ENCODE measurements at regions not wholly inside any gene's neighbourhood (a gene's known extent, or its start where the extent isn't known, plus 50 kb on each side); places are given as distances from the start of the nearest gene placed in this dataset.

DNA sequence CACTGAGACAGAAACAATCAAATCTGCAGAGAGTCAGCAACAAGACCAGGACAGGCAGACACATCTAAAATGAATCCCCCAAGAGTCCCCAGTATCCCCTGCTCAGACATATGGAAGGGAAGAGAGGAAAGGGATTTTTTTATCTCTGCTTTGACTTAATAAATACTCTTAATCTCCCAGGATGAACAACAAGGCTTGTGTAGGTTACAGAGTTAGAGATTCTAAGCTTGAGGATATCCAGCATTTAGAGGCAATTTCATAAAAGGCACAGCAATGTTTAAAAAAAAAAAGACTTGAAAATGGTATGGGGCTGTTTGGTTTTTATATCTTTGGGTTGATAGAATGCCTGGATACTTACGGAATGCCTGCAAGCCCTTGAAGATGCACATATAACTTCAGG is 199.9 kb downstream of the ARL4C start:
- H3K27me3 ChIP-seq (ENCODE audit: control insufficient read depth in 1 of 2, insufficient read depth in 2 of 2, low read length in 2 of 2), result no peaks in the 10 kb centered on the region
- H3K4me1 ChIP-seq (ENCODE audit: control insufficient read depth in 2 of 2, insufficient read depth in 2 of 2, low read length in 1 of 2), result peaks cover 0 to 6% of the 10 kb centered on the region in 2 donors
- H3K4me3 ChIP-seq (ENCODE audit: low read depth in 1 of 2, low read length in 2 of 2), result no peak overlapping the region
- no peaks in the 10 kb centered on the region for H3K36me3 ChIP-seq (ENCODE audit: control insufficient read depth in 2 of 2, insufficient read depth in 2 of 2, low read length in 1 of 2)
- WGBS, 2 donors, result 99 to 100% methylated on average over 1 of the region's 1 CpG
- H3K27ac ChIP-seq (ENCODE audit: low read depth in 2 of 2, low read length in 1 of 2), result no peak overlapping the region
- H3K9me3 ChIP-seq (ENCODE audit: control insufficient read depth in 2 of 2, insufficient read depth in 1 of 2, low read depth in 1 of 2, low read length in 1 of 2), result no peaks in the 10 kb centered on the region

GRCh38 chr2:234293973-234294372 is 202.9 kb downstream of the ARL4C start:
- WGBS, 2 donors, result 71 to 74% methylated on average over 4 of the region's 4 CpGs
- peak overlapping the region; percentile 11 to 22 for H3K27ac ChIP-seq (ENCODE audit: low read depth in 2 of 2, low read length in 1 of 2)

DNA sequence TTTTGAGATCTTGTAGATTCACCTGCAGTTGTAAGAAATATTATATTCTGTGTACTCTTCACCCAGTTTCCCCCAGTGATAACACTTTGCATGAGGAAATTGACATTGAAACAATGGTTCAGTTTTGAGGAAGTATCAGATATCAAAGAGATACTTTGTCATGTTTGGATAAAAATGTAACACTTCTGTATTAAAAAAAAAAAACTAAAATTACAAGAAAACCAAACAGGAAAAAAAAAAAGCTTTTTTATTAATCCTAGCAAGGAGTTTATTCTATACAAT is 204.0 kb downstream of the ARL4C start:
- no peaks in the 10 kb centered on the region for H3K36me3 ChIP-seq (ENCODE audit: control insufficient read depth in 2 of 2, insufficient read depth in 2 of 2, low read length in 1 of 2)
- H3K4me1 ChIP-seq (ENCODE audit: control insufficient read depth in 2 of 2, insufficient read depth in 2 of 2, low read length in 1 of 2), result peaks cover 0 to 8% of the 10 kb centered on the region in 2 donors
- H3K4me3 ChIP-seq (ENCODE audit: low read depth in 1 of 2, low read length in 2 of 2), result no peak overlapping the region
- H3K27me3 ChIP-seq (ENCODE audit: control insufficient read depth in 1 of 2, insufficient read depth in 2 of 2, low read length in 2 of 2), result no peaks in the 10 kb centered on the region
- no peaks in the 10 kb centered on the region for H3K9me3 ChIP-seq (ENCODE audit: control insufficient read depth in 2 of 2, insufficient read depth in 1 of 2, low read depth in 1 of 2, low read length in 1 of 2)
- H3K27ac ChIP-seq (ENCODE audit: low read depth in 2 of 2, low read length in 1 of 2), result no peak overlapping the region

More at GRCh38 chr2:234293973-234294372, 202.9 kb downstream of the ARL4C start:
- Histone ChIP-seq H3K36me3 (ENCODE audit: control insufficient read depth in 2 of 2, insufficient read depth in 2 of 2, low read length in 1 of 2) (no peaks in the 10 kb centered on the region), H3K4me3 (ENCODE audit: low read depth in 1 of 2, low read length in 2 of 2) (no peak overlapping the region), H3K4me1 (ENCODE audit: control insufficient read depth in 2 of 2, insufficient read depth in 2 of 2, low read length in 1 of 2) (peaks cover 0 to 8% of the 10 kb centered on the region in 2 donors), H3K9me3 (ENCODE audit: control insufficient read depth in 2 of 2, insufficient read depth in 1 of 2, low read depth in 1 of 2, low read length in 1 of 2) (no peaks in the 10 kb centered on the region), H3K27me3 (ENCODE audit: control insufficient read depth in 1 of 2, insufficient read depth in 2 of 2, low read length in 2 of 2) (no peaks in the 10 kb centered on the region)

DNA sequence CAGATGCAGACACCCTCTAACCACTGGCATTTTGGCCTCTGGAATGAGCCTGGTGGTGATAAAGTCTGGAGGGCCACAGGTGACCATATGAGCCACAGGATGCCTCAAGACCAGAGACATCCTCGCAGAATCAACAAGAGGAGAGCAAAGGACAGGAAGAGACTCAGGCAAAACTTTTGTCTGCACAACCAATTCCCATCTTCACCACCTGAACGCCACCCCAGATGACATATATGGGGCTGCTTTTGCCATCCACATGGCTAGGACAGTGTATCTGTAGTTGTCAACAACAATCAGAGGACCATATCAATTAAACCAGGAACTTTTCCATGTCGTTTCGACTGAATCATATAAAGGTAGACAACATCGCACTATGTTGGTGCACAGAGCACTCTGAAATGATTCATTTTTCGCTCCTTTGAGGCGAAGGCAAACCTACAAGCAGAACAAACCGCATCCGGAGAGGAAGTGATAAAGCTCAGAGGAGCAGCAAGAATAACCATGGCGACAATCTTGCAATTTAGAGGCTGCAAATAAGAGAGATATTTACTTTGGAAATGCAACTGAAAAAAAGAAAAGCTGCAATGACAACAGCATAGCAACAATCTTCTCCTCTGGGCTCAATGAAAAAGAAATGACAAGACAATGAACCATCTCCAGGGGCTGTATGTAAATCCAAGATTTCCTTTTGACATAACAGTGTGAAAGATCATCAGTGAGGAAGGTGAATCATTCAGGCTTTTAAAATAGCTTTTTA is 204.5 kb downstream of the ARL4C start:
- Histone ChIP-seq H3K9me3 (ENCODE audit: control insufficient read depth in 2 of 2, insufficient read depth in 1 of 2, low read depth in 1 of 2, low read length in 1 of 2) (no peaks in the 10 kb centered on the region), H3K4me3 (ENCODE audit: low read depth in 1 of 2, low read length in 2 of 2) (no peak overlapping the region), H3K27me3 (ENCODE audit: control insufficient read depth in 1 of 2, insufficient read depth in 2 of 2, low read length in 2 of 2) (no peaks in the 10 kb centered on the region), H3K36me3 (ENCODE audit: control insufficient read depth in 2 of 2, insufficient read depth in 2 of 2, low read length in 1 of 2) (no peaks in the 10 kb centered on the region), H3K27ac (ENCODE audit: low read depth in 2 of 2, low read length in 1 of 2) (peak overlapping the region; percentile 50 to 51), H3K4me1 (ENCODE audit: control insufficient read depth in 2 of 2, insufficient read depth in 2 of 2, low read length in 1 of 2) (peaks cover 0 to 8% of the 10 kb centered on the region in 2 donors)
- 64 to 82% methylated on average over 10 of the region's 10 CpGs for WGBS, 2 donors

DNA sequence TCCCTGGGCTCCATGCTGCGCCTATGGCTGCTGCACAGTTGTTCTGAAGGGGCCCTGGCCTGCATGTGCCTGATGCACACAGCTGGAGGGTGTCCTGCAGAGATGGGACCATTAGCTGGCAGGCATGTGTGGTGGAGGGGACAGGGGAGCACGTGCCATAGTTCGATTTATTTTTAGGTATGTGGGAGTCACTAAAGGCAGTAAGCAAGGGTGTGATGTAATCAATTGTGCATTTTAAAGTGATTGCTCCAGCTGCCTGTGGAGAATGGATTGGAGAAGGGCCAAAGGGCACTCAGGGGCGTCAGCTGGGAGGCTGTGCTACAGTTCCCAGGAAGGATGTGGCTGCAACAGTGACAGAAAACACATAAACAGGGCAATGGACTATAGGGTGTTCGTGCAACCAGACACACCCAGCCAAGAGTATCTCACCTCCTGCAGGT is 205.1 kb downstream of the ARL4C start:
- no peaks in the 10 kb centered on the region for H3K36me3 ChIP-seq (ENCODE audit: control insufficient read depth in 2 of 2, insufficient read depth in 2 of 2, low read length in 1 of 2)
- no peaks in the 10 kb centered on the region for H3K9me3 ChIP-seq (ENCODE audit: control insufficient read depth in 2 of 2, insufficient read depth in 1 of 2, low read depth in 1 of 2, low read length in 1 of 2)
- H3K27me3 ChIP-seq (ENCODE audit: control insufficient read depth in 1 of 2, insufficient read depth in 2 of 2, low read length in 2 of 2), result no peaks in the 10 kb centered on the region
- H3K4me3 ChIP-seq (ENCODE audit: low read depth in 1 of 2, low read length in 2 of 2), result no peak overlapping the region
- 49 to 59% methylated on average over 5 of the region's 5 CpGs for WGBS, 2 donors
- H3K27ac ChIP-seq (ENCODE audit: low read depth in 2 of 2, low read length in 1 of 2), result peak overlapping the region; percentile 50 to 51
- H3K4me1 ChIP-seq (ENCODE audit: control insufficient read depth in 2 of 2, insufficient read depth in 2 of 2, low read length in 1 of 2), result peaks cover 0 to 8% of the 10 kb centered on the region in 2 donors

DNA sequence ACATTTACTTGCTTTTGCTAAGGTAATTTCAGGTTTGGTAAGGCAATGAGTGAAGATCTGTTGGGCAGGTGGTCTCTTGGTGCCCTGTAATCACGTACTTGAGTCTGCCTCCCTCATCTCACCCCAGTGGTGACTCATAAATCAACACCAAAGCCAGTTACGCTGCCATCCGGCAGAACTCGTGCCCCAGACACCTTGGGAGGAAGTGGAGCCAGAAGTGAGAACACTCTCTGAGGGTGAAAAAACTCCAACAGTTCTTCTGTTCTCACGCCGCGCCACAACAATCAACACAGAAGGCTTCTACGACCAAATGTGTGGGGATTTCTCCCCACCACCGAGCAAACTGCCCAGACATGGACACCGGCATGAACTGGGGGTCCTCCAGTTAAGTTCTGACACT is 206.2 kb downstream of the ARL4C start:
- no peak overlapping the region for H3K4me3 ChIP-seq (ENCODE audit: low read depth in 1 of 2, low read length in 2 of 2)
- H3K36me3 ChIP-seq (ENCODE audit: control insufficient read depth in 2 of 2, insufficient read depth in 2 of 2, low read length in 1 of 2), result no peaks in the 10 kb centered on the region
- WGBS, 2 donors, result 52 to 56% methylated on average over 10 of the region's 10 CpGs
- H3K9me3 ChIP-seq (ENCODE audit: control insufficient read depth in 2 of 2, insufficient read depth in 1 of 2, low read depth in 1 of 2, low read length in 1 of 2), result no peaks in the 10 kb centered on the region
- H3K27me3 ChIP-seq (ENCODE audit: control insufficient read depth in 1 of 2, insufficient read depth in 2 of 2, low read length in 2 of 2), result no peaks in the 10 kb centered on the region
- H3K4me1 ChIP-seq (ENCODE audit: control insufficient read depth in 2 of 2, insufficient read depth in 2 of 2, low read length in 1 of 2), result peaks cover 0 to 8% of the 10 kb centered on the region in 2 donors
- H3K27ac ChIP-seq (ENCODE audit: low read depth in 2 of 2, low read length in 1 of 2), result peak overlapping the region; percentile 51 to 69

DNA sequence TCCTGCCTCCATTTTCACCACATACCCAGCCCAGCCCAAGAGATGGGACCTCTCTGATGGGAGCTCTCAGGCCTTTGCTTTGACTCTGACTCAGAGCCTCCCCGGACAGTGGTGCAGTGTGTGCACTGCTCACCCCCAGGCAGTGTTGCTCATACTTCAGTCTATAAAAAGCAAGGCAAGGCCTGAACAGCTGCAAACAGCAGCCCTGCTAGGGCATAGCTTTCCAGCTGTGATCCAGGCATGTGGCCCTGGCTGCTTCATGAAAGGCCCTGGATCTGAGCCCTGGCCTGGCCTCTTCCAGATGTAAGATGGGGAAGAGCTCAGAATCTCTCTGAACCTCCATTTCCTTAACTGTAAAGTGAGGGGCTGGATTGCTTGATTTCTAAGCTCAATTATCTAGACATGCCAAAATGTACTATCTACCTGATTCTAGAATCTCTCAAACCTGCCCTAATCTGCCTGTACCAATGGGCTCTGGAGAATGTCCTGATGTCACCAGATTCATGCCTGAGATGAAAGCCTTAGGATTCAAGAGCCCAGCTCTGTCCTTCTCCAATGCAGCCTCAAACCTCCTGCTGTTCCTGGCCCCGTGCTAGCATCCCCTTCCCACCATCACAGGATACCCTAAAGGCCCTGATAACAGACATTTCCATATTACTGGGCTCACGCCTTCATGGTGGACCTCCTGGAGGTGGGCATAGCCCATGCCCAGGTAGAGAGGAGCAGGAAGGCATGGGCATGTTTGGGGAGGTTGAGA is 206.9 kb downstream of the ARL4C start:
- Histone ChIP-seq H3K36me3 (ENCODE audit: control insufficient read depth in 2 of 2, insufficient read depth in 2 of 2, low read length in 1 of 2) (no peaks in the 10 kb centered on the region), H3K27ac (ENCODE audit: low read depth in 2 of 2, low read length in 1 of 2) (peak overlapping the region; percentile 8 to 74), H3K27me3 (ENCODE audit: control insufficient read depth in 1 of 2, insufficient read depth in 2 of 2, low read length in 2 of 2) (no peaks in the 10 kb centered on the region), H3K9me3 (ENCODE audit: control insufficient read depth in 2 of 2, insufficient read depth in 1 of 2, low read depth in 1 of 2, low read length in 1 of 2) (no peaks in the 10 kb centered on the region), H3K4me3 (ENCODE audit: low read depth in 1 of 2, low read length in 2 of 2) (no peak overlapping the region), H3K4me1 (ENCODE audit: control insufficient read depth in 2 of 2, insufficient read depth in 2 of 2, low read length in 1 of 2) (peaks cover 0 to 8% of the 10 kb centered on the region in 2 donors)
- WGBS, 2 donors, result 64 to 73% methylated on average over 3 of the region's 3 CpGs

GRCh38 chr2:234288974-234289455 is 207.9 kb downstream of the ARL4C start:
- Histone ChIP-seq H3K9me3 (ENCODE audit: control insufficient read depth in 2 of 2, insufficient read depth in 1 of 2, low read depth in 1 of 2, low read length in 1 of 2) (no peaks in the 10 kb centered on the region), H3K36me3 (ENCODE audit: control insufficient read depth in 2 of 2, insufficient read depth in 2 of 2, low read length in 1 of 2) (no peaks in the 10 kb centered on the region), H3K4me1 (ENCODE audit: control insufficient read depth in 2 of 2, insufficient read depth in 2 of 2, low read length in 1 of 2) (peaks cover 0 to 8% of the 10 kb centered on the region in 2 donors), H3K27ac (ENCODE audit: low read depth in 2 of 2, low read length in 1 of 2) (peak overlapping the region in 1 of 2 donors; percentile 74), H3K27me3 (ENCODE audit: control insufficient read depth in 1 of 2, insufficient read depth in 2 of 2, low read length in 2 of 2) (no peaks in the 10 kb centered on the region), H3K4me3 (ENCODE audit: low read depth in 1 of 2, low read length in 2 of 2) (no peak overlapping the region)
- WGBS, 2 donors, result 40 to 41% methylated on average over 13 of the region's 13 CpGs

- Histone ChIP-seq H3K36me3 (ENCODE audit: control insufficient read depth in 2 of 2, insufficient read depth in 2 of 2, low read length in 1 of 2) (no peaks in the 10 kb centered on the region), H3K4me3 (ENCODE audit: low read depth in 1 of 2, low read length in 2 of 2) (no peak overlapping the region), H3K27me3 (ENCODE audit: control insufficient read depth in 1 of 2, insufficient read depth in 2 of 2, low read length in 2 of 2) (no peaks in the 10 kb centered on the region), H3K4me1 (ENCODE audit: control insufficient read depth in 2 of 2, insufficient read depth in 2 of 2, low read length in 1 of 2) (peaks cover 0 to 8% of the 10 kb centered on the region in 2 donors), H3K27ac (ENCODE audit: low read depth in 2 of 2, low read length in 1 of 2) (no peak overlapping the region), H3K9me3 (ENCODE audit: control insufficient read depth in 2 of 2, insufficient read depth in 1 of 2, low read depth in 1 of 2, low read length in 1 of 2) (no peaks in the 10 kb centered on the region)
- WGBS, 2 donors, result 97% methylated on average over 3 of the region's 3 CpGs
Observed at GRCh38 chr2:234287650-234288049, 209.2 kb downstream of the ARL4C start.

All from esophagus (tissue), 2 donors.